ENCODE measurements at regions not wholly inside any gene's neighbourhood (a gene's known extent, or its start where the extent isn't known, plus 50 kb on each side); places are given as distances from the start of the nearest gene placed in this dataset.

GRCh38 chr1:218526198-218526580 lies 181.1 kb downstream of the TGFB2 start:
- DNase-seq (ENCODE audit: low read depth): no peak

GRCh38 chr1:218527737-218528136 lies 182.6 kb downstream of the TGFB2 start:
- DNase-seq (ENCODE audit: low read depth): peak; percentile 82

- peak; percentile 69 for DNase-seq (ENCODE audit: low read depth)
These were observed 184.6 kb downstream of the TGFB2 start for GRCh38 chr1:218529646-218530300.

GRCh38 chr1:218531936-218532335 lies 186.8 kb downstream of the TGFB2 start:
- no peak for DNase-seq (ENCODE audit: low read depth)

- no peak for DNase-seq (ENCODE audit: low read depth)
These were observed 191.3 kb downstream of the TGFB2 start for GRCh38 chr1:218536296-218536986.

- peak; percentile 80 for DNase-seq (ENCODE audit: low read depth)
These were observed 192.2 kb downstream of the TGFB2 start for GRCh38 chr1:218537122-218537913.

GRCh38 chr1:218538341-218538740 lies 193.2 kb downstream of the TGFB2 start:
- no peak for DNase-seq (ENCODE audit: low read depth)

GRCh38 chr1:218546314-218546713 lies 201.2 kb downstream of the TGFB2 start:
- DNase-seq (ENCODE audit: low read depth): peak; percentile 59

- DNase-seq (ENCODE audit: low read depth): no peak
These were observed 203.0 kb downstream of the TGFB2 start for GRCh38 chr1:218547957-218548730.

- no peak for DNase-seq (ENCODE audit: low read depth)
These were observed 203.6 kb downstream of the TGFB2 start for GRCh38 chr1:218548764-218549163.

GRCh38 chr1:218553197-218553596 lies 208.1 kb downstream of the TGFB2 start:
- peak; percentile 78 for DNase-seq (ENCODE audit: low read depth)

GRCh38 chr1:218556016-218556415 lies 210.9 kb downstream of the TGFB2 start:
- DNase-seq (ENCODE audit: low read depth): no peak

- peak; percentile 23 for DNase-seq (ENCODE audit: low read depth)
These were observed 212.6 kb downstream of the TGFB2 start for GRCh38 chr1:218557731-218558130.

- DNase-seq (ENCODE audit: low read depth): no peak
These were observed 213.2 kb downstream of the TGFB2 start for GRCh38 chr1:218558271-218558810.

GRCh38 chr1:218565377-218565776 lies 220.2 kb downstream of the TGFB2 start:
- DNase-seq (ENCODE audit: low read depth): no peak

GRCh38 chr1:218568962-218569550 lies 223.9 kb downstream of the TGFB2 start:
- peak; percentile 33 for DNase-seq (ENCODE audit: low read depth)

- DNase-seq (ENCODE audit: low read depth): no peak
These were observed 225.3 kb downstream of the TGFB2 start for GRCh38 chr1:218570456-218570855.

- DNase-seq (ENCODE audit: low read depth): no peak
These were observed 226.4 kb downstream of the TGFB2 start for GRCh38 chr1:218571491-218571890.

- no peak for DNase-seq (ENCODE audit: low read depth)
These were observed 226.9 kb downstream of the TGFB2 start for GRCh38 chr1:218572050-218572449.

- peak; percentile 11 for DNase-seq (ENCODE audit: low read depth)
These were observed 228.8 kb downstream of the TGFB2 start for GRCh38 chr1:218573925-218574324.

GRCh38 chr1:218575079-218575478 lies 229.9 kb downstream of the TGFB2 start:
- DNase-seq (ENCODE audit: low read depth): no peak

- no peak for DNase-seq (ENCODE audit: low read depth)
These were observed 230.7 kb downstream of the TGFB2 start for GRCh38 chr1:218575856-218576255.

All from EH (cell line).